ENCODE measurements at regions not wholly inside any gene's neighbourhood (a gene's known extent, or its start where the extent isn't known, plus 50 kb on each side); places are given as distances from the start of the nearest gene placed in this dataset.
A peak's percentile ranks its signal among the peaks of the same experiment; 100 is the strongest.

GRCh38 chr11:57103899-57104605 is 77.7 kb upstream of the LRRC55 start:
- no peak for DNase-seq

- DNase-seq = no peak
These were observed 72.4 kb upstream of the LRRC55 start for GRCh38 chr11:57109331-57109730.

- no peak for DNase-seq
These were observed 70.1 kb upstream of the LRRC55 start for GRCh38 chr11:57111619-57112018.

GRCh38 chr11:57116654-57117053 is 65.1 kb upstream of the LRRC55 start:
- DNase-seq = peak; percentile 24

GRCh38 chr11:57120192-57120965 is 61.4 kb upstream of the LRRC55 start:
- no peak for DNase-seq

GRCh38 chr11:57121996-57122395 is 59.8 kb upstream of the LRRC55 start:
- DNase-seq = no peak

- no peak for DNase-seq
These were observed 58.2 kb upstream of the LRRC55 start for GRCh38 chr11:57123590-57123989.

- no peak for DNase-seq
These were observed 57.2 kb upstream of the LRRC55 start for GRCh38 chr11:57124505-57124904.

GRCh38 chr11:57124917-57125316 is 56.8 kb upstream of the LRRC55 start:
- no peak for DNase-seq

GRCh38 chr11:57126766-57127400 is 54.9 kb upstream of the LRRC55 start:
- no peak for DNase-seq

- peak; percentile 14 for DNase-seq
These were observed 50.5 kb upstream of the LRRC55 start for GRCh38 chr11:57131080-57131790.
